Body of pancreas (tissue), 4 donors: ENCODE measurements at regions not wholly inside any gene's neighbourhood (a gene's known extent, or its start where the extent isn't known, plus 50 kb on each side); places are given as distances from the start of the nearest gene placed in this dataset.
"Not testable (repeated sequence)": the region's sequence is repeated elsewhere in the genome, so short reads cannot be mapped to it uniquely, and the experiment has no call there.

Source experiments
- ATAC-seq: fragments of 150-250 bp; one replicate; pipeline ENCODE4 v1.9.1; 2016
- DNase-seq, 4 donors: peaks; one replicate each; pipeline ENCODE4 v3.0.0-alpha.2; 2019
- H3K27ac ChIP-seq, 4 donors: fragments of 200-600 bp; sonication (generic); 1 replicate in 3 of 4; 2 replicates in 1 of 4; pipeline versions ENCODE4 v1.5.1 to v1.6.1; 2016 to 2019; ENCODE audit warnings: mild to moderate bottlenecking in 1 of 4, mixed read lengths in 1 of 4, moderate library complexity in 1 of 4
- H3K27me3 ChIP-seq, 2 donors: fragments of 200-600 bp; sonication (generic); one replicate each; pipeline ENCODE4 v1.6.0; 2016; ENCODE audit warnings: mild to moderate bottlenecking in 1 of 2
- H3K36me3 ChIP-seq, 2 donors: fragments of 200-600 bp; sonication (generic); replicated peaks in 1 of 2; 2 replicates each; pipeline ENCODE4 v1.5.1; 2016; ENCODE audit warnings: low read depth in 2 of 2; ENCODE audit not compliant: insufficient read depth in 1 of 2
- H3K4me1 ChIP-seq: fragments of 200-600 bp; sonication (generic); one replicate; pipeline ENCODE4 v1.6.0; 2016
- H3K4me3 ChIP-seq, 2 donors: fragments of 200-600 bp; sonication (generic); 1 replicate in 1 of 2; 2 replicates in 1 of 2; pipeline ENCODE4 v1.5.1; 2016 to 2019
- H3K9me3 ChIP-seq, 3 donors: fragments of 200-600 bp; sonication (generic); 1 replicate in 2 of 3; 2 replicates in 1 of 3; pipeline ENCODE4 v1.5.1; 2016
- POLR2A ChIP-seq, 3 donors: fragments of 450-650 bp; IDR thresholded peaks; one replicate each; pipeline ENCODE4 v1.6.1; 2016; ENCODE audit warnings: antibody characterized with exemption in 3 of 3, mild to moderate bottlenecking in 2 of 3
- WGBS, 2 donors: methylation state at CpG; one replicate each; pipeline ENCODE4 v1.1.5; 2017; 5-methylcytosine and 5-hydroxymethylcytosine counted together
- intact Hi-C: fragments of 100-400 bp; cut with DNase I; formaldehyde crosslinking; loops from one replicate; pipeline ENCODE4 v1.15.1; 2023
- TF ChIP-seq, protein P1 (sequence below), 7 experiments: fragments of 450-650 bp in 4 of 7; fragments of 200-600 bp in 3 of 7; sonication (generic) in 3 of 7; IDR thresholded peaks; one replicate each; pipeline ENCODE4 v1.5.1; 2016 to 2019; ENCODE audit warnings: antibody characterized with exemption in 7 of 7

DNA sequence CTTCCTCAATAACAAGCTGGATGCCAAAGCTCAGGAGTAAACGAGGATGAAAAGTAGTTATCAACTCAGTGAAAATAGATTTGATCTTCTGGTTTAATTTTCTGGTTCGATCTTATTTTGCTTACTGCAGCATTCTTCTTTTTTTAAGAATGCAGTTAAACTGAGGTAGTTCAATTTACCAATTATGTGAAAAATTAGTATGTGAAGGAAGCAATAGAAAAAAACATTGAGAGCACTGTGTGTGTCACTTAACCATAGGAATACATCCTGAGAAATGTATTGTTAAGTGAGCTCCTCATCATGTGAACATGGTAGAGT lies 111.4 kb upstream of the TSPAN8 start:
- no peak for TF ChIP-seq POLR2A (IDR thresholded peaks at IDR 0.05)
- TF ChIP-seq, protein P1, sequence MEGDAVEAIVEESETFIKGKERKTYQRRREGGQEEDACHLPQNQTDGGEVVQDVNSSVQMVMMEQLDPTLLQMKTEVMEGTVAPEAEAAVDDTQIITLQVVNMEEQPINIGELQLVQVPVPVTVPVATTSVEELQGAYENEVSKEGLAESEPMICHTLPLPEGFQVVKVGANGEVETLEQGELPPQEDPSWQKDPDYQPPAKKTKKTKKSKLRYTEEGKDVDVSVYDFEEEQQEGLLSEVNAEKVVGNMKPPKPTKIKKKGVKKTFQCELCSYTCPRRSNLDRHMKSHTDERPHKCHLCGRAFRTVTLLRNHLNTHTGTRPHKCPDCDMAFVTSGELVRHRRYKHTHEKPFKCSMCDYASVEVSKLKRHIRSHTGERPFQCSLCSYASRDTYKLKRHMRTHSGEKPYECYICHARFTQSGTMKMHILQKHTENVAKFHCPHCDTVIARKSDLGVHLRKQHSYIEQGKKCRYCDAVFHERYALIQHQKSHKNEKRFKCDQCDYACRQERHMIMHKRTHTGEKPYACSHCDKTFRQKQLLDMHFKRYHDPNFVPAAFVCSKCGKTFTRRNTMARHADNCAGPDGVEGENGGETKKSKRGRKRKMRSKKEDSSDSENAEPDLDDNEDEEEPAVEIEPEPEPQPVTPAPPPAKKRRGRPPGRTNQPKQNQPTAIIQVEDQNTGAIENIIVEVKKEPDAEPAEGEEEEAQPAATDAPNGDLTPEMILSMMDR (IDR thresholded peaks at IDR 0.05) = no peak
- no peak overlapping the region for H3K4me3 ChIP-seq
- H3K27ac ChIP-seq = no peak overlapping the region
- no peaks in the 10 kb centered on the region for H3K9me3 ChIP-seq
- no peak for DNase-seq
- intact Hi-C loops = no loop called here
- H3K27me3 ChIP-seq = no peaks in the 10 kb centered on the region
- H3K4me1 ChIP-seq = no peaks in the 10 kb centered on the region
- ATAC-seq = no peak
- H3K36me3 ChIP-seq = no peaks in the 10 kb centered on the region
- WGBS, 2 donors = 53 to 59% methylated on average over 2 of the region's 2 CpGs

DNA sequence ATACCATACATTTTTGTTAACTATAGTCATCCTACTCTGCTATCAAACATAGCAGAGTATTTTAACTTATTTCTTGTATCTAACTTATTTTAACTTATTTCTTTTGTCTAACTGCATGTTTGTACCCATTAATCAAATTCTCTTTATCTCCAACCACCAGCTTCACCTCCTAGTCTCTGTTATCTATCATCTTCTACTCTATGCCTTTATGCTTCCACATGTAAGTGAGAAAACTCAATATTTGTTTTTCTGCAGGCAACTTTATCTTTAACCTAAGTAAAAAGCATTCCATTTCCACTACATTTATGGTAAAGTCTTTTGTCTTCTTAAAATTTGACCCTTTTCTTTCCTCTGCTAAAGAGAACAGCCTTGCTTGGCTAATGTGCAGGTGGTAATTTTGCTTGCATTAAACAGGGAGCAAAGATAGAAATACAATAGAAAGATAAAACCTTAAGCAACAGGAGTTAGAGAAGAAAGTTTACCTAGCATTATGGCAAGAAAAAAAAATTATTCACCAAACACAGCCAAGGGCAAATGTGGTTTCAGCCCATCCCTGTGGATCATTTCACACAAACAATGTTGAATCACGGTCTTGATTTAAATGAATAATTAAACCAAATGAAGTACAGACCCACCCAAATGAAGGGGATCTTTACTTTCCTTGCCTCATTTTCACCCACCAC lies 110.9 kb upstream of the TSPAN8 start:
- WGBS, 2 donors = 70 to 76% methylated on average over 1 of the region's 1 CpG
- TF ChIP-seq, protein P1 (IDR thresholded peaks at IDR 0.05) = no peak
- TF ChIP-seq POLR2A (IDR thresholded peaks at IDR 0.05) = no peak
- ATAC-seq = no peak
- Histone ChIP-seq H3K27me3 (no peaks in the 10 kb centered on the region), H3K36me3 (no peaks in the 10 kb centered on the region), H3K27ac (no peak overlapping the region), H3K4me1 (no peaks in the 10 kb centered on the region), H3K9me3 (no peaks in the 10 kb centered on the region), H3K4me3 (no peak overlapping the region)
- DNase-seq = no peak
- intact Hi-C loops = no loop called here

DNA sequence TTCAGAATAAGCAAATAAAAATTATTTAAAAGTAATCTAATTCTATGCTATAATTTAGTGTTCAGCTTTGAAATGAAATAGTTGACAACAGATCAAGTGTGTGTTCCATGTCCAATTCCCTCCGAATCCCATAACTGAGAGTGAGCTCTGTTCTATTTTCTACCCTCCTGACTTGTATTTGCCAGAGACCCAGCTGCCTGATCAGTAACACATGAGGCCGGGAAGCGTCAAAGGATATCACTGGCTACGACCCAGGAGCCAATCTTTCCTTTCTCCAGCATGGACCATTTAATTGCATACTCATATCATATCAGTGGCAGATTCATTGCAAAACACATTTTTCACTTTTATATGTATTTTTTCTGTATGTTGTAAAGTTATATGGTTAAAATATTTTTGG lies 108.8 kb upstream of the TSPAN8 start:
- ATAC-seq (no peak), DNase-seq (no peak)
- no peak overlapping the region for H3K27ac ChIP-seq
- no peak for TF ChIP-seq POLR2A (IDR thresholded peaks at IDR 0.05)
- TF ChIP-seq, protein P1 (IDR thresholded peaks at IDR 0.05) = no peak
- no peaks in the 10 kb centered on the region for H3K9me3 ChIP-seq
- WGBS, 2 donors = 62 to 70% methylated on average over 4 of the region's 4 CpGs
- H3K36me3 ChIP-seq = no peaks in the 10 kb centered on the region
- no peaks in the 10 kb centered on the region for H3K27me3 ChIP-seq
- intact Hi-C loops = no loop called here
- no peak overlapping the region for H3K4me3 ChIP-seq
- no peaks in the 10 kb centered on the region for H3K4me1 ChIP-seq

DNA sequence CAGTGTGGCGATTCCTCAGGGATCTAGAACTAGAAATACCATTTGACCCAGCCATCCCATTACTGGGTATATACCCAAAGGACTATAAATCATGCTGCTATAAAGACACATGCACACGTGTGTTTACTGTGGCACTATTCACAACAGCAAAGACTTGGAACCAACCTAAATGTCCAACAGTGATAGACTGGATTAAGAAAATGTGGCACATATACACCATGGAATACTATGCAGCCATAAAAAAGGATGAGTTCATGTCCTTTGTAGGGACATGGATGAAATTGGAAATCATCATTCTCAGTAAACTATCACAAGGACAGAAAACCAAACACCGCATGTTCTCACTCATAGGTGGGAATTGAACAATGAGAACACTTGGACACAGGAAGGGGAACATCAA lies 107.9 kb upstream of the TSPAN8 start:
- H3K27ac ChIP-seq, ATAC-seq, H3K9me3 ChIP-seq, H3K4me1 ChIP-seq, H3K27me3 ChIP-seq, intact Hi-C loops, H3K4me3 ChIP-seq, DNase-seq, H3K36me3 ChIP-seq: not testable (repeated sequence)
- 82 to 85% methylated on average over 1 to 2 of the region's 3 CpGs for WGBS, 2 donors

DNA sequence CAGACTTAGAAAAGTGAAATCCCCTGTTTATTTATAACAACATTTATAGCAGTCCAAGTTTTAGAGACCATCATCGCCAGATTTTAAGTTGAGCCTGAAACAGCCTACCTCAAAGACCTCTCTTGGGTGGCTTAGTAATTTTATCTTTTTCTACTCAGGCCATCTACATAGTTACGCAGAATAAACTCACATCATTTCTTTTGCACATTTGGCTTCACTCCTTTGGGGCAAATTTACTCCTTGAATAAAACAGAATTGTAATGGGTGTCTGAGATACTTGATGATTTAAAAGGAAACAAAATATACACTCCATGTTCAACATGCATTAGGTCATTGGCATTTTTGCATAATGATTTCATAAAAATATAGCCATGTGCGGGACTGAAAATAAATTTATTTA lies 104.7 kb upstream of the TSPAN8 start:
- Histone ChIP-seq H3K9me3 (no peaks in the 10 kb centered on the region), H3K4me1 (no peaks in the 10 kb centered on the region), H3K27ac (no peak overlapping the region), H3K27me3 (no peaks in the 10 kb centered on the region), H3K4me3 (no peak overlapping the region), H3K36me3 (no peaks in the 10 kb centered on the region)
- ATAC-seq (no peak), DNase-seq (no peak)
- intact Hi-C loops = no loop called here
- WGBS, 2 donors = 81 to 87% methylated on average over 3 of the region's 3 CpGs
- no peak for TF ChIP-seq POLR2A (IDR thresholded peaks at IDR 0.05)
- TF ChIP-seq, protein P1 (IDR thresholded peaks at IDR 0.05) = no peak
